ENCODE measurements at regions not wholly inside any gene's neighbourhood (a gene's known extent, or its start where the extent isn't known, plus 50 kb on each side); places are given as distances from the start of the nearest gene placed in this dataset.
"Not testable (repeated sequence)": the region's sequence is repeated elsewhere in the genome, so short reads cannot be mapped to it uniquely, and the experiment has no call there.

GRCh38 chr2:195532628-195533271 lies 124.3 kb upstream of the SLC39A10 start:
- peak overlapping the region; percentile 20 for H2AFZ ChIP-seq (ENCODE audit: low read length)
- peak overlapping the region; percentile 5; the same call in 1 of the 2 replicates for H3K9ac ChIP-seq (ENCODE audit: low read length)
- no peaks in the 10 kb centered on the region for H3K9me3 ChIP-seq (replicated peaks; ENCODE audit: insufficient read depth, low read length)
- H3K4me2 ChIP-seq (ENCODE audit: low read depth, low read length): peak overlapping the region; percentile 51
- DNase-seq: peak; percentile 53
- peaks cover 4% of the 10 kb centered on the region; the same call in 1 of the 2 replicates for H3F3A ChIP-seq (ENCODE audit: insufficient read depth, low read length)
- H3K4me1 ChIP-seq (ENCODE audit: low read length): peaks cover 26% of the 10 kb centered on the region
- no peak for TF ChIP-seq EZH2 (optimal IDR thresholded peaks at IDR 0.05; ENCODE audit: low read depth, low read length)
- no peak for TF ChIP-seq CTCF (IDR thresholded peaks at IDR 0.05; ENCODE audit: low read length)
- TF ChIP-seq EZH2phosphoT487 (IDR thresholded peaks at IDR 0.05; ENCODE audit: low read length): no peak
- H3K9me2 ChIP-seq (replicated peaks; ENCODE audit: insufficient read depth, low read length): no peaks in the 10 kb centered on the region
- no peaks in the 10 kb centered on the region for H3K79me2 ChIP-seq (ENCODE audit: low read length)
- peaks cover 5% of the 10 kb centered on the region; the same call in 1 of the 2 replicates for H3K27me3 ChIP-seq (replicated peaks; ENCODE audit: insufficient read depth, low read length)
- peak overlapping the region; percentile 37 for H3K4me3 ChIP-seq (ENCODE audit: low read length)
- peak overlapping the region; percentile 3; the same call in 1 of the 2 replicates for H3K27ac ChIP-seq (ENCODE audit: low read length)
- H4K20me1 ChIP-seq (ENCODE audit: insufficient read depth, low read length): no peaks in the 10 kb centered on the region
- H3K36me3 ChIP-seq (replicated peaks; ENCODE audit: insufficient read depth, low read length): no peaks in the 10 kb centered on the region

GRCh38 chr2:195532255-195532627 lies 124.8 kb upstream of the SLC39A10 start:
- Histone ChIP-seq H3K79me2 (ENCODE audit: low read length) (no peaks in the 10 kb centered on the region), H3K36me3 (replicated peaks; ENCODE audit: insufficient read depth, low read length) (no peaks in the 10 kb centered on the region), H3K9me3 (replicated peaks; ENCODE audit: insufficient read depth, low read length) (no peaks in the 10 kb centered on the region), H3K9ac (ENCODE audit: low read length) (no peak overlapping the region), H3K4me1 (ENCODE audit: low read length) (peaks cover 26% of the 10 kb centered on the region), H3F3A (ENCODE audit: insufficient read depth, low read length) (peaks cover 4% of the 10 kb centered on the region; the same call in 1 of the 2 replicates), H3K4me2 (ENCODE audit: low read depth, low read length) (peak overlapping the region; percentile 51; the same call in 1 of the 2 replicates), H4K20me1 (ENCODE audit: insufficient read depth, low read length) (no peaks in the 10 kb centered on the region), H3K27ac (ENCODE audit: low read length) (no peak overlapping the region), H3K4me3 (ENCODE audit: low read length) (no peak overlapping the region), H3K27me3 (replicated peaks; ENCODE audit: insufficient read depth, low read length) (peaks cover 2% of the 10 kb centered on the region; the same call in 1 of the 2 replicates), H2AFZ (ENCODE audit: low read length) (no peak overlapping the region), H3K9me2 (replicated peaks; ENCODE audit: insufficient read depth, low read length) (no peaks in the 10 kb centered on the region)
- TF ChIP-seq EZH2phosphoT487 (IDR thresholded peaks at IDR 0.05; ENCODE audit: low read length) (no peak), EZH2 (optimal IDR thresholded peaks at IDR 0.05; ENCODE audit: low read depth, low read length) (no peak), CTCF (IDR thresholded peaks at IDR 0.05; ENCODE audit: low read length) (no peak)
- no peak for DNase-seq

- TF ChIP-seq CTCF (IDR thresholded peaks at IDR 0.05; ENCODE audit: low read length) (no peak), EZH2 (optimal IDR thresholded peaks at IDR 0.05; ENCODE audit: low read depth, low read length) (no peak), EZH2phosphoT487 (IDR thresholded peaks at IDR 0.05; ENCODE audit: low read length) (no peak)
- Histone ChIP-seq H2AFZ (ENCODE audit: low read length) (no peak overlapping the region), H3K4me2 (ENCODE audit: low read depth, low read length) (no peak overlapping the region), H3K9me2 (replicated peaks; ENCODE audit: insufficient read depth, low read length) (no peaks in the 10 kb centered on the region), H3F3A (ENCODE audit: insufficient read depth, low read length) (peaks cover 4% of the 10 kb centered on the region; the same call in 1 of the 2 replicates), H3K4me1 (ENCODE audit: low read length) (peaks cover 21% of the 10 kb centered on the region), H3K9ac (ENCODE audit: low read length) (no peak overlapping the region), H4K20me1 (ENCODE audit: insufficient read depth, low read length) (no peaks in the 10 kb centered on the region), H3K4me3 (ENCODE audit: low read length) (no peak overlapping the region), H3K79me2 (ENCODE audit: low read length) (no peaks in the 10 kb centered on the region), H3K27me3 (replicated peaks; ENCODE audit: insufficient read depth, low read length) (no peaks in the 10 kb centered on the region), H3K27ac (ENCODE audit: low read length) (no peak overlapping the region), H3K9me3 (replicated peaks; ENCODE audit: insufficient read depth, low read length) (no peaks in the 10 kb centered on the region), H3K36me3 (replicated peaks; ENCODE audit: insufficient read depth, low read length) (no peaks in the 10 kb centered on the region)
- no peak for DNase-seq
Measured at GRCh38 chr2:195531754-195532153, 125.3 kb upstream of the SLC39A10 start.

- not testable (repeated sequence) for H3K4me1 ChIP-seq (ENCODE audit: low read length); H3K4me3 ChIP-seq (ENCODE audit: low read length); H3K27me3 ChIP-seq (replicated peaks; ENCODE audit: insufficient read depth, low read length); H3K27ac ChIP-seq (ENCODE audit: low read length); H4K20me1 ChIP-seq (ENCODE audit: insufficient read depth, low read length); H3K36me3 ChIP-seq (replicated peaks; ENCODE audit: insufficient read depth, low read length); H3K79me2 ChIP-seq (ENCODE audit: low read length); H3K9me3 ChIP-seq (replicated peaks; ENCODE audit: insufficient read depth, low read length); H2AFZ ChIP-seq (ENCODE audit: low read length); DNase-seq; H3K9me2 ChIP-seq (replicated peaks; ENCODE audit: insufficient read depth, low read length); H3K4me2 ChIP-seq (ENCODE audit: low read depth, low read length); H3K9ac ChIP-seq (ENCODE audit: low read length); H3F3A ChIP-seq (ENCODE audit: insufficient read depth, low read length)
Measured at GRCh38 chr2:195523242-195523641, 133.8 kb upstream of the SLC39A10 start.
